Upper lobe of left lung (tissue), 4 donors: ENCODE measurements at regions not wholly inside any gene's neighbourhood (a gene's known extent, or its start where the extent isn't known, plus 50 kb on each side); places are given as distances from the start of the nearest gene placed in this dataset.

Experiments
- CTCF ChIP-seq, 6 experiments: fragments of 450-650 bp in 4 of 6; fragments of 200-600 bp in 2 of 6; sonication (generic) in 2 of 6; IDR thresholded peaks; one replicate each; pipeline ENCODE4 v1.5.1; 2016 to 2019; ENCODE audit warnings: antibody characterized with exemption in 6 of 6
- POLR2AphosphoS5 ChIP-seq, 2 donors: sonication (generic); formaldehyde crosslinking; IDR thresholded peaks; one replicate each; pipeline ENCODE4 v1.5.1; 2017; ENCODE audit warnings: antibody characterized with exemption in 2 of 2

- TF ChIP-seq CTCF (IDR thresholded peaks at IDR 0.05): no peak
- TF ChIP-seq POLR2AphosphoS5 (IDR thresholded peaks at IDR 0.05): no peak
Measured at GRCh38 chr6:134114489-134114888, 62.1 kb upstream of the SLC2A12 start.
